ENCODE measurements at regions not wholly inside any gene's neighbourhood (a gene's known extent, or its start where the extent isn't known, plus 50 kb on each side); places are given as distances from the start of the nearest gene placed in this dataset.
"Not testable (repeated sequence)": the region's sequence is repeated elsewhere in the genome, so short reads cannot be mapped to it uniquely, and the experiment has no call there.

DNA sequence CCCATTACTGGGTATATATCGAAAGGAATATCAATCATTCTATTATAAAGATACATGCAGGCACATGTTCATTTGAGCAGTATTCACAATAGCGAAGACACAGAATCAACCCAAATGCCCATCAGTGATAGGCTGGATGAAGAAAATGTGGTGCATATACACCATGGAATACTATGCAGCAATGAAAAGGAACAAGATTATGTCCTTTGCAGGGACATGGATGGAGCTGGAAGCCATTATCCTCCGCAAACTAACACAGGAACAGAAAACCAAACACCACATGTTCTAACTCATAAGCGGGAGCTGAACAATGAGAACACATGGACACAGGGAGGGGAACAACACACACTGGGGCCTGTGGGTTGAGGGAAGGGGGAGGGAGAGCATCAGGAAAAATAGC lies 434.3 kb downstream of the BUD13 start:
- not testable (repeated sequence) for TF ChIP-seq EZH2 (IDR thresholded peaks at IDR 0.05; ENCODE audit: borderline replicate concordance, insufficient read depth, low read length, poor library complexity, severe bottlenecking); TAF1 (IDR thresholded peaks at IDR 0.05; ENCODE audit: low read depth); RAD21 (conservative IDR thresholded peaks at IDR 0.05)
- TF ChIP-seq, protein P1, sequence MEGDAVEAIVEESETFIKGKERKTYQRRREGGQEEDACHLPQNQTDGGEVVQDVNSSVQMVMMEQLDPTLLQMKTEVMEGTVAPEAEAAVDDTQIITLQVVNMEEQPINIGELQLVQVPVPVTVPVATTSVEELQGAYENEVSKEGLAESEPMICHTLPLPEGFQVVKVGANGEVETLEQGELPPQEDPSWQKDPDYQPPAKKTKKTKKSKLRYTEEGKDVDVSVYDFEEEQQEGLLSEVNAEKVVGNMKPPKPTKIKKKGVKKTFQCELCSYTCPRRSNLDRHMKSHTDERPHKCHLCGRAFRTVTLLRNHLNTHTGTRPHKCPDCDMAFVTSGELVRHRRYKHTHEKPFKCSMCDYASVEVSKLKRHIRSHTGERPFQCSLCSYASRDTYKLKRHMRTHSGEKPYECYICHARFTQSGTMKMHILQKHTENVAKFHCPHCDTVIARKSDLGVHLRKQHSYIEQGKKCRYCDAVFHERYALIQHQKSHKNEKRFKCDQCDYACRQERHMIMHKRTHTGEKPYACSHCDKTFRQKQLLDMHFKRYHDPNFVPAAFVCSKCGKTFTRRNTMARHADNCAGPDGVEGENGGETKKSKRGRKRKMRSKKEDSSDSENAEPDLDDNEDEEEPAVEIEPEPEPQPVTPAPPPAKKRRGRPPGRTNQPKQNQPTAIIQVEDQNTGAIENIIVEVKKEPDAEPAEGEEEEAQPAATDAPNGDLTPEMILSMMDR (IDR thresholded peaks at IDR 0.05; ENCODE audit: poor library complexity, severe bottlenecking), result not testable (repeated sequence)

Data from neural cell (in vitro differentiated cells).